WTC11 (cell line): ENCODE measurements at regions not wholly inside any gene's neighbourhood (a gene's known extent, or its start where the extent isn't known, plus 50 kb on each side); places are given as distances from the start of the nearest gene placed in this dataset.

ENCODE experiments used
- CTCF ChIP-seq: fragments of 200-600 bp; IDR thresholded peaks from 2 replicates; pipeline ENCODE4 v1.8.0; 2022; ENCODE audit warnings: antibody characterized with exemption
- SP1 ChIP-seq: sonication (generic); formaldehyde crosslinking; conservative IDR thresholded peaks from 2 replicates; pipeline ENCODE4 v1.8.1; 2022; ENCODE audit warnings: missing genetic modification reagents
- TEAD4 ChIP-seq: sonication (generic); formaldehyde crosslinking; IDR thresholded peaks from 2 replicates; pipeline ENCODE4 v1.8.0; 2022; ENCODE audit warnings: mild to moderate bottlenecking, missing genetic modification reagents
- ZNF423 ChIP-seq: fragments of 250-450 bp; sonication (Bioruptor Pico); IDR thresholded peaks from 2 replicates; pipeline ENCODE4 v2.1.2; 2022; ENCODE audit warnings: mild to moderate bottlenecking, moderate library complexity

GRCh38 chr13:38228322-38228721 is 121.3 kb upstream of the UFM1 start:
- TF ChIP-seq CTCF (no peak), ZNF423 (CRISPR knock-in tag) (no peak), SP1 (CRISPR knock-in tag) (no peak), TEAD4 (CRISPR knock-in tag) (no peak)
